ENCODE measurements at regions not wholly inside any gene's neighbourhood (a gene's known extent, or its start where the extent isn't known, plus 50 kb on each side); places are given as distances from the start of the nearest gene placed in this dataset.

DNA sequence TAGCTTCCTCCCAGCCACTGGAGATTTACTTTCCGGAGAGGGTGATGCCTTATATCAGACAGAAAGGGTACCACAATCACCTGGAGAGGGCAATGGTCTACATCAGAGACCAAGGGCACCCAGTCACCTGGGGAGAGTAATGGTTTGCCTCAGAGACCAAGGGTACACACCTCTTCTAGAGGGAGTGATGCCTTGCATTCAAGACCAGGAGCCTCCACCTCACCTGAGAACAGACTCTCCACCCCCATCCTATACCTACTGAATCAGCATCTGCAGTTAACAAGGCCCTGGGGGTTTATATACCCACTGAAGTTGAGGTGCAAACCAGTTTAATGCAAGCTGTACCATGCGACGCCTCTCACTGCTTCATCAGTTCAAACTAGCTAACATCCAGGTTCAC is 270.2 kb upstream of the IGFBP3 start:
- Histone ChIP-seq H3K4me3 (ENCODE audit: insufficient read depth, low read depth, low read length) (no peak overlapping the region), H4K5ac (ENCODE audit: low read depth, low read length) (peak overlapping the region; percentile 65; the same call in 1 of the 2 replicates), H3K14ac (replicated peaks; ENCODE audit: low read depth, low read length) (peak overlapping the region; percentile 91), H3K9me3 (ENCODE audit: control insufficient read depth, insufficient read depth, low read length) (no peaks in the 10 kb centered on the region), H3K56ac (ENCODE audit: extremely low read depth, insufficient read depth, low read length) (peak overlapping the region; percentile 92), H3K4me2 (ENCODE audit: low read depth, low read length) (peak overlapping the region; percentile 19; the same call in 1 of the 2 replicates), H3K4me1 (ENCODE audit: control insufficient read depth, insufficient read depth, low read length) (peaks cover 23% of the 10 kb centered on the region), H3K79me1 (ENCODE audit: low read depth in 1 of 2, low read length in 2 of 2) (no peaks in the 10 kb centered on the region), H2BK15ac (ENCODE audit: low read depth, low read length) (peak overlapping the region; percentile 85), H3K27ac (ENCODE audit: insufficient read depth, low read length) (peak overlapping the region; percentile 63), H2BK20ac (ENCODE audit: low read depth, low read length) (peak overlapping the region; percentile 99), H3K18ac (ENCODE audit: low read depth, low read length) (peak overlapping the region; percentile 86), H3K9ac (ENCODE audit: low read depth, low read length) (no peak overlapping the region), H2AK5ac (ENCODE audit: low read depth, low read length) (peak overlapping the region; percentile 81), H4K20me1 (ENCODE audit: insufficient read depth, low read length) (no peaks in the 10 kb centered on the region), H2BK120ac (ENCODE audit: low read depth, low read length) (peak overlapping the region; percentile 99), H3K23ac (ENCODE audit: low read depth, low read length) (peak overlapping the region; percentile 92), H3K36me3 (ENCODE audit: control insufficient read depth, insufficient read depth, low read length) (no peaks in the 10 kb centered on the region), H2AK9ac (replicated peaks; ENCODE audit: low read depth, low read length, poor library complexity) (peak overlapping the region; percentile 42), H3K9me1 (ENCODE audit: insufficient read depth, low read length) (peaks cover 19% of the 10 kb centered on the region), H4K8ac (ENCODE audit: low read depth in 2 of 2, low read length in 2 of 2) (peak overlapping the region; percentile 81 to 90), H2BK5ac (ENCODE audit: low read depth, low read length, poor library complexity, severe bottlenecking) (peak overlapping the region; percentile 97), H2AFZ (replicated peaks; ENCODE audit: low read length, poor library complexity) (no peak overlapping the region), H4K91ac (ENCODE audit: insufficient read depth, low read depth, low read length) (peak overlapping the region; percentile 98), H3K27me3 (ENCODE audit: control insufficient read depth, insufficient read depth, low read length) (no peaks in the 10 kb centered on the region), H3K4ac (ENCODE audit: low read depth, low read length) (peak overlapping the region; percentile 98)
- BruUV-seq (replicated peaks) = no TSS peak
- in situ Hi-C loops (cut with MboI; ENCODE audit: low sequenced_read_pairs) (no loop called here), intact Hi-C loops (cut with micrococcal nuclease) (loop anchor here (1.0 to 5.0 kb wide), 2 partner anchors 46 to 269 kb away; partner anchors contain the start of gene IGFBP3), dilution Hi-C loops (cut with HindIII; ENCODE audit: low sequenced_read_pairs, unreplicated experiment) (no loop called here)
- TF ChIP-seq, protein P1, sequence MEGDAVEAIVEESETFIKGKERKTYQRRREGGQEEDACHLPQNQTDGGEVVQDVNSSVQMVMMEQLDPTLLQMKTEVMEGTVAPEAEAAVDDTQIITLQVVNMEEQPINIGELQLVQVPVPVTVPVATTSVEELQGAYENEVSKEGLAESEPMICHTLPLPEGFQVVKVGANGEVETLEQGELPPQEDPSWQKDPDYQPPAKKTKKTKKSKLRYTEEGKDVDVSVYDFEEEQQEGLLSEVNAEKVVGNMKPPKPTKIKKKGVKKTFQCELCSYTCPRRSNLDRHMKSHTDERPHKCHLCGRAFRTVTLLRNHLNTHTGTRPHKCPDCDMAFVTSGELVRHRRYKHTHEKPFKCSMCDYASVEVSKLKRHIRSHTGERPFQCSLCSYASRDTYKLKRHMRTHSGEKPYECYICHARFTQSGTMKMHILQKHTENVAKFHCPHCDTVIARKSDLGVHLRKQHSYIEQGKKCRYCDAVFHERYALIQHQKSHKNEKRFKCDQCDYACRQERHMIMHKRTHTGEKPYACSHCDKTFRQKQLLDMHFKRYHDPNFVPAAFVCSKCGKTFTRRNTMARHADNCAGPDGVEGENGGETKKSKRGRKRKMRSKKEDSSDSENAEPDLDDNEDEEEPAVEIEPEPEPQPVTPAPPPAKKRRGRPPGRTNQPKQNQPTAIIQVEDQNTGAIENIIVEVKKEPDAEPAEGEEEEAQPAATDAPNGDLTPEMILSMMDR (conservative IDR thresholded peaks at IDR 0.05; ENCODE audit: low read depth, low read length) = no peak
- TF ChIP-seq MXI1 (IDR thresholded peaks at IDR 0.05; ENCODE audit: borderline replicate concordance, low read depth, low read length) = no peak
- TF ChIP-seq NFE2L2 (IDR thresholded peaks at IDR 0.05; ENCODE audit: low read depth, low read length) = no peak
- TF ChIP-seq FOS (IDR thresholded peaks at IDR 0.05; ENCODE audit: low read depth, low read length) = no peak
- TF ChIP-seq SMC3 (IDR thresholded peaks at IDR 0.05; ENCODE audit: low read depth, low read length) = no peak
- TF ChIP-seq RAD21 (IDR thresholded peaks at IDR 0.05; ENCODE audit: low read length) = no peak
- TF ChIP-seq POLR2A (IDR thresholded peaks at IDR 0.05; ENCODE audit: low read depth, low read length) = no peak
- DNase-seq (no peak), ATAC-seq (ENCODE audit: low read depth) (peak; percentile 12)
- no CpG with 5 or more reads among the region's 3 CpGs for WGBS, 2 experiments (ENCODE audit: extremely low coverage in 2 of 2, insufficient read length in 1 of 2)
- ChIA-PET CTCF (no interaction called here), POLR2A (ENCODE audit: unreplicated experiment) (interaction anchor here (0.6 kb wide), 1 partner anchor 7 kb away, joined by 3 read pairs; no protein-coding TSS in a partner anchor)

Data from IMR-90 (cell line).